ENCODE measurements at regions not wholly inside any gene's neighbourhood (a gene's known extent, or its start where the extent isn't known, plus 50 kb on each side); places are given as distances from the start of the nearest gene placed in this dataset.

DNA sequence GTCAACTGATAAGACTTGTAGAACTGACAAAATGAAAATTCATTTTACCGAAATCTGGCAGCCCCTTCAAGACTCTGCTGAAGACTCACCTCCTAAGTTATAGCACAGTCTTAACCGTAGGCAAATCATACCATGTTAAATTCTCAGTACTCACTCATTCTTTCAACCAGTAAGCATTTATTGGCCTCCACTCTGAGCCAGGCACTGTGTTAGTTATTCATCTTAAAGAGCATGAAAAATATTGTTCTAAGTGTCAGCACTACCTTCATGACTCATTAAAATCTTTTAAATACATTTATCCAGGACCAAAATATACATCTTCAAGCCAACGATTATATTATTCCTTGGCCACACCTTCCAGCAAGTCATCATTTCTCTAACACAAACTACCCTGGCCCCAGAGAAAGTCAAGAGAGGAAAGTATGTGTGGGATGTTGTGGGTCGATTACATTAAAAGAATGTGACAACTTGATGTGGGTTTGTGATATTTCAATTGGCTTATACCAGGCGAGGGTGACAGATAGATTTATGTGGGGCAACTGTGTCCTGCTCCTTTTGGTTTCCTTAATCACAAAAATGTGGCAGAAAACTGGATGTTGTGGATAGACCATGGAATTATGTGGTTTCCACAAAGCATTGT, 55.0 kb downstream of the TMEM30B start:
- intact Hi-C loops (cut with micrococcal nuclease), result no loop called here

GRCh38 chr14:61225344-61225743, 55.8 kb downstream of the TMEM30B start:
- Mint-ChIP-seq H3K27ac (no peak overlapping the region), H3K4me3 (no peak overlapping the region), H3K36me3 (ENCODE audit: low read depth) (no peaks in the 10 kb centered on the region), H3K9me3 (no peaks in the 10 kb centered on the region), H3K27me3 (ENCODE audit: low read depth) (peaks cover 20% of the 10 kb centered on the region), H3K4me1 (ENCODE audit: low read depth) (no peaks in the 10 kb centered on the region)
- CTCF ChIA-PET, result no interaction called here
- intact Hi-C loops (cut with micrococcal nuclease), result no loop called here
- DNase-seq, result no peak

More for the DNA sequence above, 55.0 kb downstream of the TMEM30B start:
- Mint-ChIP-seq H3K4me3 (no peak overlapping the region), H3K36me3 (ENCODE audit: low read depth) (no peaks in the 10 kb centered on the region), H3K27ac (no peak overlapping the region), H3K27me3 (ENCODE audit: low read depth) (peaks cover 20% of the 10 kb centered on the region), H3K9me3 (no peaks in the 10 kb centered on the region), H3K4me1 (ENCODE audit: low read depth) (no peaks in the 10 kb centered on the region)
- no peak for DNase-seq
- CTCF ChIA-PET, result no interaction called here

DNA sequence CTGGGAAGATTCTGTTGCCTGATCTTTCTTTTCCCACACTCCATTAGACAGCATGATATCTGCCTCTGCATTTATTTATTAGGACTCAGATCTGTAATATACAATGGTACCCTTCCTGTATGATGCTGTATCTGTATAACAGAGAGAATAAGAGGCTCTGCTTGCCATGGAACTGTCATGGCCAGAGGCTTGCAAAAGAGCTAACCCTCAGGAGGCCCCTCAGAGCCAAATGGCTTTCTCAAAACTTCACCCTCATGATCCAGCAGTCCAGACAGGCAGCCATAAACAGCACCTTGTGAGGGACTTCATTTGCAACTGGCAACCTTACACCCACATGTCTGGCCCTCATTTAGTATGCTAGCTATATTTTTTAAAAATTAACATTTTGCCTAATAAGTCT, 57.6 kb downstream of the TMEM30B start:
- Mint-ChIP-seq H3K27ac (no peak overlapping the region), H3K4me3 (no peak overlapping the region), H3K36me3 (ENCODE audit: low read depth) (no peaks in the 10 kb centered on the region), H3K4me1 (ENCODE audit: low read depth) (no peaks in the 10 kb centered on the region), H3K9me3 (no peaks in the 10 kb centered on the region), H3K27me3 (ENCODE audit: low read depth) (peaks cover 20% of the 10 kb centered on the region)
- DNase-seq, result no peak
- intact Hi-C loops (cut with micrococcal nuclease), result no loop called here
- CTCF ChIA-PET, result no interaction called here

GRCh38 chr14:61222388-61222787, 58.8 kb downstream of the TMEM30B start:
- Mint-ChIP-seq H3K36me3 (ENCODE audit: low read depth) (no peaks in the 10 kb centered on the region), H3K4me1 (ENCODE audit: low read depth) (no peaks in the 10 kb centered on the region), H3K9me3 (no peaks in the 10 kb centered on the region), H3K27ac (no peak overlapping the region), H3K4me3 (no peak overlapping the region), H3K27me3 (ENCODE audit: low read depth) (peaks cover 17% of the 10 kb centered on the region)
- DNase-seq, result no peak
- CTCF ChIA-PET, result no interaction called here
- intact Hi-C loops (cut with micrococcal nuclease), result no loop called here

GRCh38 chr14:61221906-61222305, 59.2 kb downstream of the TMEM30B start:
- peaks cover 17% of the 10 kb centered on the region for H3K27me3 Mint-ChIP-seq (ENCODE audit: low read depth)

DNA sequence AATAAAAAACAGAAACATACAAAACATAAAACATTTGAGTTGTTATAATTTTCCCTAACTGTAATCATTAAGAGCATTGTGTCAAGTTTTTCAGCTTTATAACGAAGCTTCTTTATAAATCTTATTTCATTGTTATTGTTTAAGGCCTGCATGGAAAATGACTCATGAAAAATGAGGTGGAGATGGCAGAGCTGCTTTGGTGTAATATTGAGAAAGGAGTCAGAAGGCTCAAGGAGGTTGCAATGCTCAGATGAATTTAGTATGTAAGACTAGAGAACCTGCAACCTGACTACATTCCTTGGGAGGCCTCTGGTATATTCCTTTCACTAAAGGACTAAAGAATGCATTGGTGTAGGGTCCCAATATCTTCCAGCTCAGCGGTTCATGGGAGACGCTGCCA, 61.5 kb downstream of the TMEM30B start:
- CTCF ChIA-PET, result interaction anchor here (0.6 kb wide), 1 partner anchor 519 kb away, joined by 3 read pairs; no protein-coding TSS in a partner anchor
- peaks cover 14% of the 10 kb centered on the region for H3K27me3 Mint-ChIP-seq (ENCODE audit: low read depth)
- H3K9me3 Mint-ChIP-seq, result no peaks in the 10 kb centered on the region
- no peak overlapping the region for H3K27ac Mint-ChIP-seq
- intact Hi-C loops (cut with micrococcal nuclease), result no loop called here
- no peak overlapping the region for H3K4me3 Mint-ChIP-seq
- no peak for DNase-seq
- H3K36me3 Mint-ChIP-seq (ENCODE audit: low read depth), result no peaks in the 10 kb centered on the region
- H3K4me1 Mint-ChIP-seq (ENCODE audit: low read depth), result no peaks in the 10 kb centered on the region

More at GRCh38 chr14:61221906-61222305, 59.2 kb downstream of the TMEM30B start:
- CTCF ChIA-PET, result no interaction called here
- intact Hi-C loops (cut with micrococcal nuclease), result no loop called here
- Mint-ChIP-seq H3K4me3 (no peak overlapping the region), H3K36me3 (ENCODE audit: low read depth) (no peaks in the 10 kb centered on the region), H3K27ac (no peak overlapping the region), H3K9me3 (no peaks in the 10 kb centered on the region), H3K4me1 (ENCODE audit: low read depth) (no peaks in the 10 kb centered on the region)
- no peak for DNase-seq

DNA sequence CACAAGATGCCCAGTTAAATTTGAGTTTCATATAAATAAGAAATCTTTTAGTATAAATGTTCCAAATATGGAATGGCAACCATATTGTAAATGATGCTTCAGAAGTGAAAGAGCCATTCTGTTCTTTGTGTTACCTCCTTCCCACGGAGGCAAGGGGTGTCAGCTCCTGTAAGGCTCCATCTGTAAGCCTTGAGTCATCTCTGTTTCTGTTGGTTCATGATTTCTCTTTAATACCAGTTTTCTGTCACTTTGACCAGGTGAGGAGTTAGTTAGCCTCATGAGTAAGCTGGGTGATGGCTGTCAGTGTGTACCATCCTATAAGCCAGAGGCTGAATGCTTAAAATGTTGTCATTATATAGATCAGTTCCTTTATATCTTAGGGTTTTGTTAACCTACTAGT, 61.9 kb downstream of the TMEM30B start:
- Mint-ChIP-seq H3K4me3 (no peak overlapping the region), H3K9me3 (no peaks in the 10 kb centered on the region), H3K4me1 (ENCODE audit: low read depth) (no peaks in the 10 kb centered on the region), H3K27me3 (ENCODE audit: low read depth) (peaks cover 12% of the 10 kb centered on the region), H3K36me3 (ENCODE audit: low read depth) (no peaks in the 10 kb centered on the region), H3K27ac (no peak overlapping the region)
- intact Hi-C loops (cut with micrococcal nuclease), result no loop called here
- no peak for DNase-seq
- CTCF ChIA-PET, result interaction anchor here (0.6 kb wide), 1 partner anchor 519 kb away, joined by 3 read pairs; no protein-coding TSS in a partner anchor

DNA sequence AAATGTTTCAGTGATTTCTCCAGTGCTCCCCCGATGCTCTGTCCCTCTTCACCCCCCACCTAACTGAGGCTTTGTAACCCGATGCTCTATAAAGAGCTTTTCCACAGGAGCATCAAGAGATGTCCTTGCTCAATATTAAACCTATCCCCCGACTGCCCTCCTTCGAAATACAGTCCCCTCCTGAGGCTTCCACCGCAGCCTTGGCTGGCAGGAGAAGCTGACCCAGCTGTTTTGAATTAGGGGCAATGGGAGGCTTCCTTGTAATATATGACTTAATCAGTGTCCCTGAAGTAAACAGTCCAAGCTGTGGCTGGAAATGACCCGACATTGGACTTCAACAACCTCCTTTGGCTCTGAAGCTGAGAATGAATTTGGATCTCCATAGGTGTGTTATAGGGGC, 62.4 kb downstream of the TMEM30B start:
- CTCF ChIA-PET, result no interaction called here
- intact Hi-C loops (cut with micrococcal nuclease), result no loop called here

GRCh38 chr14:61218157-61218556, 63.0 kb downstream of the TMEM30B start:
- Mint-ChIP-seq H3K27me3 (ENCODE audit: low read depth) (peaks cover 10% of the 10 kb centered on the region), H3K4me1 (ENCODE audit: low read depth) (no peaks in the 10 kb centered on the region)

More for the DNA sequence above, 62.4 kb downstream of the TMEM30B start:
- no peak for DNase-seq
- Mint-ChIP-seq H3K27ac (no peak overlapping the region), H3K4me1 (ENCODE audit: low read depth) (no peaks in the 10 kb centered on the region), H3K27me3 (ENCODE audit: low read depth) (peaks cover 10% of the 10 kb centered on the region), H3K4me3 (no peak overlapping the region), H3K36me3 (ENCODE audit: low read depth) (no peaks in the 10 kb centered on the region), H3K9me3 (no peaks in the 10 kb centered on the region)

DNA sequence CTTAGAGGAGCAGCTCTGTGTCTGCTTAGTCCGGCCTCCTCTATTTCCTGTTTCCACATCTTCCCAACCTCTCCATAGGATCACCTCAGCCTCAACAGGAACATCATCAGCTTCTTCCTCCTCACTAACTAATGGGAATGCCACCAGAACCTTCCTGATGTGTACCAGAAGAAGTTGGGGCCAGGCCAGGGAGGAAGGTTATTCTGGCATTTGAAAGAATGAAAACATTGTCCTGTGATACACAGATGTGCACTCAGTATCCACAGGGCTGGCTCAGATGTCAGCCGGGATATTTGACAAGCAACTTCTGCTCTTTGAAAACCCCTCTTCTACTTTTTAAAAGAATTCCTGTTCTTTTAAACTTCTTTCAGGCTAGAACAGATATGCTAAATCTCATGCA, 63.6 kb downstream of the TMEM30B start:
- no peak overlapping the region for H3K27ac Mint-ChIP-seq
- no peaks in the 10 kb centered on the region for H3K4me1 Mint-ChIP-seq (ENCODE audit: low read depth)
- CTCF ChIA-PET, result no interaction called here
- DNase-seq, result no peak
- intact Hi-C loops (cut with micrococcal nuclease), result no loop called here
- H3K36me3 Mint-ChIP-seq (ENCODE audit: low read depth), result no peaks in the 10 kb centered on the region
- no peaks in the 10 kb centered on the region for H3K9me3 Mint-ChIP-seq
- H3K4me3 Mint-ChIP-seq, result no peak overlapping the region
- peaks cover 10% of the 10 kb centered on the region for H3K27me3 Mint-ChIP-seq (ENCODE audit: low read depth)

More at GRCh38 chr14:61218157-61218556, 63.0 kb downstream of the TMEM30B start:
- Mint-ChIP-seq H3K4me3 (no peak overlapping the region), H3K27ac (no peak overlapping the region), H3K36me3 (ENCODE audit: low read depth) (no peaks in the 10 kb centered on the region), H3K9me3 (no peaks in the 10 kb centered on the region)
- DNase-seq, result no peak
- intact Hi-C loops (cut with micrococcal nuclease), result no loop called here
- CTCF ChIA-PET, result no interaction called here

DNA sequence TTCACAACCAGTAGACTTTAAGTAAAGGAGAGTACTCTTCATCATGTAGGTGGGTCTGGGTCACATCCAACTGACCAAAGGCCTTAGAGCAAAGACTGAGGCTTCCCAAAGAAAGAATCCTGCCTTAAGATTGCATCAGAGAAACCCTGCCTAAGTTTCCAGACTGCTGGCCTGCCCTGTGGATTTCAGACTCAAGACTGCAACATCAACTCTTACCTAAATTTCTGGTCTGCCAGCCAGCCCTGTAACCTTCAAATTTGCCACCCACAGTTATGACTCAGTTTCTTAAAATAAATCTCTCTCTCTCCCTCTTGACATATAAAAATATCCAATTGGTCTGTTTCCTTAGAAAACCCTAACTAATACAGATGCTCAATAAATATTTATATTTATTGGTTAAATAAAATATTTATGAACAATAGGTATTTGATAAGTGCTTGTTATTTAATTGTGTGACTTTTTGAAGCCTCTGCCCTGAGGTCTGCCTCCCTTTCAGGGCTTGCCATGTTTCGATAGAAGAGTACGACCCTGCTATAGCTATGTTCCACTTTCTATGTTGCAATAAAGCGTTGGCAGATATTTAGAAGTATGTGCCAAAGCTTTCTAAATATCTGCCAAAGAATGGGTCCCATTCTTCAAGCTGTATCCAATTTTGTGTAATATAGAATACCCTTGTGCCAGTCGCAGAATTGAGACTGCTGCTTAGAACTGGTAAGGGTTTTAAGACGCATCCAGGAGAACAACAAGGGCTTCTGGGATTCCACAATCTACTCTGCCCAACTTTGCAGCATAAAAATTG, 65.7 kb downstream of the TMEM30B start:
- Mint-ChIP-seq H3K4me3 (no peak overlapping the region), H3K36me3 (ENCODE audit: low read depth) (no peaks in the 10 kb centered on the region), H3K27ac (no peak overlapping the region), H3K4me1 (ENCODE audit: low read depth) (no peaks in the 10 kb centered on the region), H3K27me3 (ENCODE audit: low read depth) (peaks cover 3% of the 10 kb centered on the region), H3K9me3 (no peaks in the 10 kb centered on the region)
- intact Hi-C loops (cut with micrococcal nuclease), result no loop called here
- CTCF ChIA-PET, result interaction anchor here (1.3 kb wide), 1 partner anchor 41 kb away, joined by 4 read pairs; no protein-coding TSS in a partner anchor
- no peak for DNase-seq

GRCh38 chr14:61213920-61214319, 67.2 kb downstream of the TMEM30B start:
- peaks cover 3% of the 10 kb centered on the region for H3K27me3 Mint-ChIP-seq (ENCODE audit: low read depth)
- H3K4me1 Mint-ChIP-seq (ENCODE audit: low read depth), result no peaks in the 10 kb centered on the region
- H3K36me3 Mint-ChIP-seq (ENCODE audit: low read depth), result no peaks in the 10 kb centered on the region
- no peak overlapping the region for H3K27ac Mint-ChIP-seq
- no peaks in the 10 kb centered on the region for H3K9me3 Mint-ChIP-seq
- H3K4me3 Mint-ChIP-seq, result no peak overlapping the region
- no peak for DNase-seq
- CTCF ChIA-PET, result no interaction called here
- intact Hi-C loops (cut with micrococcal nuclease), result no loop called here

DNA sequence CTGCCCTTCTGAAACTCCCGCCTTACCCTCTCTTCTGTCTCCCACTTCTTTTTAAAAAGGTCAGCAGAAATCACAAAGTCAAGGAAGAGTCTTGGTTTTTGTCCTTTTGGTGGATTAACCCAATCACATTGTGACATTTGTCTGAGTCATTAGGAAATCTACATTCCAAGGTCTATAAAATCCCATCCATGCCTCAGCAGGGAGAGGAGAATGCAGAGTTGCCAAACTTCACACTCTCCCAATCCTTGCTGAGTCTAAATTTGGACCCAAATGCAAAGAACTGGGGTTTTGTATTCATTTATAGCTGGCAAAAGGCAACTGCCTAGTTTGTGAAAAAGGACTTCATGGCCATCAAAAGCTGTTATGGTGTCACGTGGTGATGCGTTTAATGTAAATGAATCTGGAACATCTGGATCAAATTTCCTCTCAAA, 67.9 kb downstream of the TMEM30B start:
- intact Hi-C loops (cut with micrococcal nuclease), result no loop called here
- peaks cover 3% of the 10 kb centered on the region for H3K27me3 Mint-ChIP-seq (ENCODE audit: low read depth)
- CTCF ChIA-PET, result no interaction called here

More for the DNA sequence above, 67.9 kb downstream of the TMEM30B start:
- H3K4me3 Mint-ChIP-seq, result no peak overlapping the region
- H3K4me1 Mint-ChIP-seq (ENCODE audit: low read depth), result no peaks in the 10 kb centered on the region
- H3K27ac Mint-ChIP-seq, result no peak overlapping the region
- H3K9me3 Mint-ChIP-seq, result no peaks in the 10 kb centered on the region
- no peaks in the 10 kb centered on the region for H3K36me3 Mint-ChIP-seq (ENCODE audit: low read depth)
- DNase-seq, result no peak
